ENCODE measurements at regions not wholly inside any gene's neighbourhood (a gene's known extent, or its start where the extent isn't known, plus 50 kb on each side); places are given as distances from the start of the nearest gene placed in this dataset.

DNA sequence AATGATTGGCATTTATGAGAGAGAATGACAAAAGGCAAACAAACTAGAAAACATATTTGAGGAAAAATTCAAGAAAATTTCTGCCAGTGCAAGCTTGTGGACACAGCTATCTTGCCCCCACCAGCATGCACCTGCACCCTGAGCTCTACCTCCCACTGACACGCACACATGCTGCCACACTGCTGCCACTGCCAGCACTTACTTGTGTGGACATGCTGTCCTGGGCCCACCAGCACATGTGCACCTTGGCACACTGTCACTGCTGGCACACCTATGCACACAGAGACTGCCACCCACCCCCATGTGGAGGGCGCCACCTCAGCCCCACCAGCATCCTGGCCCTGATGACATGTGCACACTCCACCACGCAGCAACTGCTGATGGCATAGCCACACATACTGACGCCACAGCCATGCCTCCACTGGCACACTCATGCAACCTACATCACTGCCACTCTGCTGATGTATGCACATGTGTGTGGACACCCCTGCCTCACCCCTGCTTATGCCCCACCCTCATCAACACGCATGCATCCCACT is 475.0 kb downstream of the SOX5 start:
- DNase-seq, result no peak

Data from right kidney (tissue), 1 donor.